ENCODE measurements at regions not wholly inside any gene's neighbourhood (a gene's known extent, or its start where the extent isn't known, plus 50 kb on each side); places are given as distances from the start of the nearest gene placed in this dataset.

GRCh38 chr12:90207799-90208198 lies 499.2 kb upstream of the ATP2B1 start:
- no peak for DNase-seq
- Mint-ChIP-seq H3K27me3 (ENCODE audit: insufficient read depth) (peaks cover 2% of the 10 kb centered on the region; the same call in 1 of the 2 replicates), H3K9me3 (peaks cover 14% of the 10 kb centered on the region), H3K4me1 (ENCODE audit: low read depth) (peaks cover 12% of the 10 kb centered on the region), H3K36me3 (ENCODE audit: low read depth) (no peaks in the 10 kb centered on the region), H3K27ac (no peak overlapping the region), H3K4me3 (no peak overlapping the region)
- TF ChIP-seq CTCF (IDR thresholded peaks at IDR 0.05), result no peak

GRCh38 chr12:90205165-90205564 lies 496.5 kb upstream of the ATP2B1 start:
- TF ChIP-seq CTCF (IDR thresholded peaks at IDR 0.05), result no peak
- H3K27ac Mint-ChIP-seq, result no peak overlapping the region
- DNase-seq, result no peak
- H3K27me3 Mint-ChIP-seq (ENCODE audit: insufficient read depth), result peaks cover 3% of the 10 kb centered on the region; the same call in 1 of the 2 replicates
- H3K9me3 Mint-ChIP-seq, result peaks cover 10% of the 10 kb centered on the region; the same call in 1 of the 2 replicates
- no peak overlapping the region for H3K4me3 Mint-ChIP-seq
- H3K4me1 Mint-ChIP-seq (ENCODE audit: low read depth), result no peaks in the 10 kb centered on the region
- no peaks in the 10 kb centered on the region for H3K36me3 Mint-ChIP-seq (ENCODE audit: low read depth)

GRCh38 chr12:90203556-90203955 lies 494.9 kb upstream of the ATP2B1 start:
- Mint-ChIP-seq H3K9me3 (peaks cover 4% of the 10 kb centered on the region; the same call in 1 of the 2 replicates), H3K4me1 (ENCODE audit: low read depth) (no peaks in the 10 kb centered on the region), H3K27me3 (ENCODE audit: insufficient read depth) (peaks cover 2% of the 10 kb centered on the region; the same call in 1 of the 2 replicates), H3K36me3 (ENCODE audit: low read depth) (no peaks in the 10 kb centered on the region), H3K27ac (no peak overlapping the region), H3K4me3 (no peak overlapping the region)
- no peak for TF ChIP-seq CTCF (IDR thresholded peaks at IDR 0.05)
- no peak for DNase-seq

GRCh38 chr12:90199006-90199405 lies 490.4 kb upstream of the ATP2B1 start:
- no peak for DNase-seq
- Mint-ChIP-seq H3K36me3 (ENCODE audit: low read depth) (no peaks in the 10 kb centered on the region), H3K4me3 (no peak overlapping the region), H3K4me1 (ENCODE audit: low read depth) (no peaks in the 10 kb centered on the region), H3K27ac (no peak overlapping the region), H3K9me3 (no peaks in the 10 kb centered on the region), H3K27me3 (ENCODE audit: insufficient read depth) (peaks cover 2% of the 10 kb centered on the region; the same call in 1 of the 2 replicates)
- TF ChIP-seq CTCF (IDR thresholded peaks at IDR 0.05), result no peak

- Mint-ChIP-seq H3K4me1 (ENCODE audit: low read depth) (no peaks in the 10 kb centered on the region), H3K4me3 (no peak overlapping the region), H3K9me3 (no peaks in the 10 kb centered on the region), H3K27ac (no peak overlapping the region), H3K27me3 (ENCODE audit: insufficient read depth) (no peaks in the 10 kb centered on the region), H3K36me3 (ENCODE audit: low read depth) (no peaks in the 10 kb centered on the region)
- DNase-seq, result no peak
- no peak for TF ChIP-seq CTCF (IDR thresholded peaks at IDR 0.05)
Observed at GRCh38 chr12:90193500-90193899, 484.9 kb upstream of the ATP2B1 start.

- Mint-ChIP-seq H3K27me3 (ENCODE audit: insufficient read depth) (no peaks in the 10 kb centered on the region), H3K4me3 (no peak overlapping the region), H3K36me3 (ENCODE audit: low read depth) (no peaks in the 10 kb centered on the region), H3K4me1 (ENCODE audit: low read depth) (no peaks in the 10 kb centered on the region), H3K9me3 (no peaks in the 10 kb centered on the region), H3K27ac (no peak overlapping the region)
- no peak for DNase-seq
- TF ChIP-seq CTCF (IDR thresholded peaks at IDR 0.05), result no peak
Observed at GRCh38 chr12:90188857-90189256, 480.2 kb upstream of the ATP2B1 start.
